HL-60 (cell line): ENCODE measurements at regions not wholly inside any gene's neighbourhood (a gene's known extent, or its start where the extent isn't known, plus 50 kb on each side); places are given as distances from the start of the nearest gene placed in this dataset.
"Not testable (repeated sequence)": the region's sequence is repeated elsewhere in the genome, so short reads cannot be mapped to it uniquely, and the experiment has no call there.

Experiments used
- DNase-seq, 2 experiments: peaks; one replicate each; pipeline ENCODE4 v3.0.0-alpha.2; 2010 to 2020; ENCODE audit warnings: low read depth in 1 of 2, low spot score in 1 of 2
- H3K27ac ChIP-seq: fragments of 250-450 bp; sonication (Bioruptor Pico); replicated peaks from 2 replicates; pipeline ENCODE4 v1.5.1; 2020; ENCODE audit warnings: mild to moderate bottlenecking, moderate library complexity
- H3K27me3 ChIP-seq: fragments of 250-450 bp; sonication (Bioruptor Pico); 2 replicates; pipeline ENCODE4 v1.5.1; 2021; ENCODE audit warnings: mild to moderate bottlenecking, moderate library complexity; ENCODE audit not compliant: insufficient read depth, poor library complexity, severe bottlenecking
- H3K4me3 ChIP-seq: replicated peaks from 2 replicates; pipeline ENCODE4 v1.5.1; 2011; ENCODE audit warnings: mild to moderate bottlenecking, control low read depth, low read length; ENCODE audit not compliant: insufficient read depth
- GABPA ChIP-seq: IDR thresholded peaks from 2 replicates; pipeline ENCODE4 v1.6.1; 2012; ENCODE audit warnings: low read depth
- POLR2AphosphoS5 ChIP-seq: IDR thresholded peaks from 2 replicates; pipeline ENCODE4 v1.6.1; 2012; ENCODE audit warnings: low read depth
- SPI1 ChIP-seq: IDR thresholded peaks from 2 replicates; pipeline ENCODE4 v1.6.1; 2012; ENCODE audit warnings: low read depth, mild to moderate bottlenecking, borderline replicate concordance
- TF ChIP-seq, protein P1 (sequence below): IDR thresholded peaks from 2 replicates; pipeline ENCODE4 v1.6.1; 2012; ENCODE audit warnings: low read depth; ENCODE audit not compliant: insufficient replicate concordance
- TF ChIP-seq, protein P2 (sequence below): IDR thresholded peaks from one replicate; pipeline ENCODE4 v1.5.1; 2011; ENCODE audit warnings: low read length, control low read depth, inconsistent platforms; ENCODE audit not compliant: insufficient read depth

DNA sequence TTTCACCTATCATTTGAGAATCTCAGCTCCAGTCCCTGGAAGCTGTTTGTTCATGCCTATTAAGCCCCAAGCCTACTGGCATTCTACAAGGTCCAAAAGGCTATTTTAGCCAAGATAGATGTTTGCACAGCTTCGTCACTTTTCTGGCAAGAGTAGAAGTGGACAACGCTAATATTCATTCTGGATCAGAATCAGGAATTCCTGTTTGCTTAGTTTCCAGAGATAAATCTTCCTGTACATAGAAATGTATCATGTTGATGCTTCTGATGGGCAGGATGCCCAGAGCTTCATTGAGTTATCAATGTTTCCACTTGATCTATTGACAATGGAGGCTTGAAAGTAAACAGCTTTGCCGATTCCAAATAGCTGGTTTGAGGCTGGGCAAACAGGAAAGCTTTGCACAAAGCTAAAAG lies 260.7 kb upstream of the CA10 start:
- DNase-seq, result no peak
- no peak overlapping the region for H3K27ac ChIP-seq

GRCh38 chr17:52410781-52411180 lies 252.3 kb upstream of the CA10 start:
- Histone ChIP-seq H3K4me3 (no peak overlapping the region), H3K27ac (no peak overlapping the region), H3K27me3 (no peaks in the 10 kb centered on the region)
- DNase-seq, result no peak
- TF ChIP-seq, protein P1, sequence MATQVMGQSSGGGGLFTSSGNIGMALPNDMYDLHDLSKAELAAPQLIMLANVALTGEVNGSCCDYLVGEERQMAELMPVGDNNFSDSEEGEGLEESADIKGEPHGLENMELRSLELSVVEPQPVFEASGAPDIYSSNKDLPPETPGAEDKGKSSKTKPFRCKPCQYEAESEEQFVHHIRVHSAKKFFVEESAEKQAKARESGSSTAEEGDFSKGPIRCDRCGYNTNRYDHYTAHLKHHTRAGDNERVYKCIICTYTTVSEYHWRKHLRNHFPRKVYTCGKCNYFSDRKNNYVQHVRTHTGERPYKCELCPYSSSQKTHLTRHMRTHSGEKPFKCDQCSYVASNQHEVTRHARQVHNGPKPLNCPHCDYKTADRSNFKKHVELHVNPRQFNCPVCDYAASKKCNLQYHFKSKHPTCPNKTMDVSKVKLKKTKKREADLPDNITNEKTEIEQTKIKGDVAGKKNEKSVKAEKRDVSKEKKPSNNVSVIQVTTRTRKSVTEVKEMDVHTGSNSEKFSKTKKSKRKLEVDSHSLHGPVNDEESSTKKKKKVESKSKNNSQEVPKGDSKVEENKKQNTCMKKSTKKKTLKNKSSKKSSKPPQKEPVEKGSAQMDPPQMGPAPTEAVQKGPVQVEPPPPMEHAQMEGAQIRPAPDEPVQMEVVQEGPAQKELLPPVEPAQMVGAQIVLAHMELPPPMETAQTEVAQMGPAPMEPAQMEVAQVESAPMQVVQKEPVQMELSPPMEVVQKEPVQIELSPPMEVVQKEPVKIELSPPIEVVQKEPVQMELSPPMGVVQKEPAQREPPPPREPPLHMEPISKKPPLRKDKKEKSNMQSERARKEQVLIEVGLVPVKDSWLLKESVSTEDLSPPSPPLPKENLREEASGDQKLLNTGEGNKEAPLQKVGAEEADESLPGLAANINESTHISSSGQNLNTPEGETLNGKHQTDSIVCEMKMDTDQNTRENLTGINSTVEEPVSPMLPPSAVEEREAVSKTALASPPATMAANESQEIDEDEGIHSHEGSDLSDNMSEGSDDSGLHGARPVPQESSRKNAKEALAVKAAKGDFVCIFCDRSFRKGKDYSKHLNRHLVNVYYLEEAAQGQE, result no peak
- no peak for TF ChIP-seq SPI1
- no peak for TF ChIP-seq POLR2AphosphoS5
- TF ChIP-seq GABPA, result no peak
- TF ChIP-seq, protein P2, sequence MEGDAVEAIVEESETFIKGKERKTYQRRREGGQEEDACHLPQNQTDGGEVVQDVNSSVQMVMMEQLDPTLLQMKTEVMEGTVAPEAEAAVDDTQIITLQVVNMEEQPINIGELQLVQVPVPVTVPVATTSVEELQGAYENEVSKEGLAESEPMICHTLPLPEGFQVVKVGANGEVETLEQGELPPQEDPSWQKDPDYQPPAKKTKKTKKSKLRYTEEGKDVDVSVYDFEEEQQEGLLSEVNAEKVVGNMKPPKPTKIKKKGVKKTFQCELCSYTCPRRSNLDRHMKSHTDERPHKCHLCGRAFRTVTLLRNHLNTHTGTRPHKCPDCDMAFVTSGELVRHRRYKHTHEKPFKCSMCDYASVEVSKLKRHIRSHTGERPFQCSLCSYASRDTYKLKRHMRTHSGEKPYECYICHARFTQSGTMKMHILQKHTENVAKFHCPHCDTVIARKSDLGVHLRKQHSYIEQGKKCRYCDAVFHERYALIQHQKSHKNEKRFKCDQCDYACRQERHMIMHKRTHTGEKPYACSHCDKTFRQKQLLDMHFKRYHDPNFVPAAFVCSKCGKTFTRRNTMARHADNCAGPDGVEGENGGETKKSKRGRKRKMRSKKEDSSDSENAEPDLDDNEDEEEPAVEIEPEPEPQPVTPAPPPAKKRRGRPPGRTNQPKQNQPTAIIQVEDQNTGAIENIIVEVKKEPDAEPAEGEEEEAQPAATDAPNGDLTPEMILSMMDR, result no peak

More for the DNA sequence above, 260.7 kb upstream of the CA10 start:
- Histone ChIP-seq H3K27me3 (no peaks in the 10 kb centered on the region), H3K4me3 (no peak overlapping the region)
- no peak for TF ChIP-seq POLR2AphosphoS5
- TF ChIP-seq, protein P2, result no peak
- no peak for TF ChIP-seq GABPA
- no peak for TF ChIP-seq SPI1
- TF ChIP-seq, protein P1, result no peak

- not testable (repeated sequence) for H3K27ac ChIP-seq, H3K4me3 ChIP-seq, DNase-seq, H3K27me3 ChIP-seq
Measured at GRCh38 chr17:52409222-52409621, 250.7 kb upstream of the CA10 start.

DNA sequence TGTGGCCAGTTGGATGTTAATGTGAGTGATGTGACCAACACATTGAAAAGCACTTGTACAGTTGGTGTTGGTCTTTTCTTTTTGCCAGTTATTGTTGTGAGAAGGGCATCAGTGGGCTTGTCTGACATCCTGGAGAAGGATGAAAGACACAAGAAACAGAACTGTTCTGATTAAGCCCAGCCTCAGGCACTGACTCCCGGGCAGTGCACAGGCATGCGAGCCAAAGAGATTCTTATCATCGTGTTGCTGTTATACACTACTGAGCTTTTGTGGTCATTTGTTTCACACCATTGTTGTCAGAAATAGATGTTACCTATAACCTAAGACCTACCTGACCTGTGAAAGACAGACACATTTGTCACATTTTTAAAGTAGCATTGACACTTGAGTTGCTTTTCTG lies 236.8 kb upstream of the CA10 start:
- TF ChIP-seq SPI1 (no peak), GABPA (no peak), POLR2AphosphoS5 (no peak)
- TF ChIP-seq, protein P1, result no peak
- TF ChIP-seq, protein P2, result no peak
- DNase-seq, result no peak
- H3K4me3 ChIP-seq, result no peak overlapping the region
- no peak overlapping the region for H3K27ac ChIP-seq
- H3K27me3 ChIP-seq, result no peaks in the 10 kb centered on the region
